Urothelium cell line (cell line): ENCODE measurements at regions not wholly inside any gene's neighbourhood (a gene's known extent, or its start where the extent isn't known, plus 50 kb on each side); places are given as distances from the start of the nearest gene placed in this dataset.
"Not testable (repeated sequence)": the region's sequence is repeated elsewhere in the genome, so short reads cannot be mapped to it uniquely, and the experiment has no call there.

Experiments used
- DNase-seq: peaks from one replicate; pipeline ENCODE4 v3.0.0; 2011; ENCODE audit warnings: low spot score, mixed read lengths
- FAIRE-seq: peaks from 2 replicates; lab custom pipeline; 2011; peaks lifted over from hg19 to GRCh38; lab: Jason Lieb, UNC

GRCh38 chr5:40453689-40454088 lies 226.0 kb upstream of the PTGER4 start:
- DNase-seq (no peak), FAIRE-seq (no peak)

- FAIRE-seq (no peak), DNase-seq (no peak)
These were observed 226.7 kb upstream of the PTGER4 start for GRCh38 chr5:40452874-40453624.

- FAIRE-seq (no peak), DNase-seq (no peak)
These were observed 232.3 kb upstream of the PTGER4 start for GRCh38 chr5:40447438-40447837.

DNA sequence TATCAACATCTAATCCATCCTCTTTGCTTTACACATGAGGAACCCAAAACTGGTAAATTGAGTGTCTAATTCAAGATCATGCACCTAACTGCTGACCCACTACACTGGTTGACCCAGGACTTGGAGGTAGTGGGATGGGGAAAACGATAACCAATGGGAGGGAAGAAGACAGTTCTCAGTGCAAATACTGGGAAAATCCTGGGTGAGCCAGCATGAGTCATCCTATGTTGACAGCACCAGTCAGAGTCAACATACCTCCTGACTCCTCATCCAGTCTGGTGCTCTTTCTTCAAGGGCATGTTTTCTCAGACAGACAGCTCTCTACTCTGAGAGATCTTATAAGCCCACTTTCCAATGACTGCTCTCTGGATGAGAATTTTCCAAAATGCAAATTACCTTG lies 232.8 kb upstream of the PTGER4 start:
- no peak for FAIRE-seq
- DNase-seq = peak; percentile 73

DNA sequence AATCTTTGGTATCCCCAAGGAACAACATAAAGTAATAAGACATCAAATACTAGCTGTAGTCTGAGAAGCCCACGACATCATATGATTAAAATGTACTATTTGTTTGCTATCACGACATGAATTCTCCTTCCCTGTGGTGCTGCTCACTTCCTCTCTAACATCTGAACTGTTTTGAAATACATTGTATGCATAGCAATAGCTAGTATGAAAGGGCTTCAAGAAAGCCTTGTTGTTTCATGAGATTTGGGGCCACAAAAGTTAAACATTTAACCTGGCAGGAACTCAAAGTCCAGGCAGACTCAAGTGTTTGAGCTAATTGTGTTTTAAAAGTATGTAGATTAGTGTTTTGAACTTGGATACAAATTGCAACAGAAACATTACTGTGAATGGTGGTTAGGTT lies 237.4 kb upstream of the PTGER4 start:
- FAIRE-seq = no peak
- no peak for DNase-seq

DNA sequence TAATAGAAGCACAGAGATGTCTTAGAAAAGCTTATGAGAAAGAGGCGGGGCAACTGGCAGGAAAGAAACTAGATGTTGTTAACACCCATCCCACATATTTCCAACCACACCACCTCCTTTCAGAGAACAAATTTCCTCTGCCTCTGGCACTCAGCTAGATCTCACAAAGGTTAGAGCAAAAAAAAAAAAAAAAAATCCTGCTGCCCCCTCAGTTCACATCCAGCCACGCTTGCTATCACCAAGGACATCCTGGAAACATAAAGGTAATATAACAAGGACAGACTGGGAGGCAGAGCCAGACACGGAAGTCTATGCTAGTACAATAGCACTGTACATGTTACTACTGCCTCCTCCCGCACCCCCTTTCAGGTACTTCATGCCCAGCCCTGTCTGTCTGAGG lies 238.0 kb upstream of the PTGER4 start:
- FAIRE-seq (no peak), DNase-seq (no peak)

- DNase-seq (no peak), FAIRE-seq (no peak)
These were observed 239.0 kb upstream of the PTGER4 start for GRCh38 chr5:40440746-40441145.

- not testable (repeated sequence) for DNase-seq, FAIRE-seq
These were observed 240.6 kb upstream of the PTGER4 start for GRCh38 chr5:40439103-40439502.

GRCh38 chr5:40438646-40439045 lies 241.1 kb upstream of the PTGER4 start:
- not testable (repeated sequence) for DNase-seq, FAIRE-seq

DNA sequence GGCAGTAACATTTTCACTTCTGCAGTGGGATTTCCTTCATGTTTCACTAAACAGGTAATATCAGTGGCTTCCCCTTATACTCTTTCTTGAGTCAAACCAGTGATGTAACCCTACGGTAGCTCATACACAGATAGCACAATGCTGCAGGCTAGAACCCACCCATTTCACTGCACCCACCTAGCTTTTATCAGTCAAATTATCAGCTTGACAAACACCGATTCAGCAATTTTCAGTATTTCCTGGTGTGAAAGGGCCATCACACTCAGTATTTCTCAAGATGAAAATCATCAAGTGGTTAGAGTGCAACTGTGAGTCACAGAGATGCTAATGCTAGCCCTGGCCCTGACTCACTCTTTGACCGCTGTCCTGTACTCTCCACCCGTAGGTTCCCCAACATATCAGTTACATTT lies 242.3 kb upstream of the PTGER4 start:
- DNase-seq = no peak
- FAIRE-seq = no peak

DNA sequence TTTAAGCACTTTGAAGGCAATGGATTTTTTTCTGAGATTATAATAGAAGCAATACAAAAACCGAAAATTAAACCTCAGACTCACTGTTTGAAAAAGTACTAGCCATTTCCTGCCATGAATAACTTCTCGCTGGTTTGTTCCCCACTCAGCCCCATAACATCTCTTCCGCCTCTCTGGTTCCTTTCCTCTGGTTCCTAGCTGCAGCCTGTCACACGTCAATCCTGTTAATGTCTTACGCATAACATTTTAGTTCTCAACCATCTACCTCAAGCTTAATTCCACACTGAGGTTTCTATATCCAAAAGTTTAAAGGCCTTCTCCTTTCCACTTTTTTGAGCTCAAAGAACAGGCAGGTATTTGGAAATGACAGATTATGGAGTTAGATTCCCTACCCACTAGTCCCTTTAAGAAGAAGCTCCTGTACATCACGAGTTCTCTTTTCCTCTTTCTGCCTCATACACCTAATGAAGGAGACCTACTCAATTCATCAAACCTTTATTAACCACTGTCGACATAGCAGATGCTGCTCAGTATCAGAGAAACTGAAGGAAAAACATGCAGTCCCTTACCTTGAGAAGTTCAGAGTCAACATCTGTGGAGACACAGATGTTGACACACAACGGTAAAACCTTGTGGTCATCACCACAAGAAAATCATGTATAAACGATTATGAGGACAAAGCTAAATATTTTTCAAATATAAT lies 243.0 kb upstream of the PTGER4 start:
- FAIRE-seq (no peak), DNase-seq (no peak)

GRCh38 chr5:40435706-40436105 lies 244.0 kb upstream of the PTGER4 start:
- not testable (repeated sequence) for DNase-seq, FAIRE-seq

- FAIRE-seq (no peak), DNase-seq (no peak)
These were observed 246.9 kb upstream of the PTGER4 start for GRCh38 chr5:40432836-40433235.

- no peak for FAIRE-seq
- DNase-seq = no peak
These were observed 248.0 kb upstream of the PTGER4 start for GRCh38 chr5:40431734-40432133.

GRCh38 chr5:40430101-40430710 lies 249.5 kb upstream of the PTGER4 start:
- FAIRE-seq (peak; percentile 44), DNase-seq (no peak)

- FAIRE-seq = no peak
- DNase-seq = no peak
These were observed 250.2 kb upstream of the PTGER4 start for GRCh38 chr5:40429258-40430100.

- DNase-seq = no peak
- FAIRE-seq = no peak
These were observed 250.9 kb upstream of the PTGER4 start for GRCh38 chr5:40428815-40429214.

- peak; percentile 40 for DNase-seq
These were observed 251.6 kb upstream of the PTGER4 start for GRCh38 chr5:40428126-40428525.

DNA sequence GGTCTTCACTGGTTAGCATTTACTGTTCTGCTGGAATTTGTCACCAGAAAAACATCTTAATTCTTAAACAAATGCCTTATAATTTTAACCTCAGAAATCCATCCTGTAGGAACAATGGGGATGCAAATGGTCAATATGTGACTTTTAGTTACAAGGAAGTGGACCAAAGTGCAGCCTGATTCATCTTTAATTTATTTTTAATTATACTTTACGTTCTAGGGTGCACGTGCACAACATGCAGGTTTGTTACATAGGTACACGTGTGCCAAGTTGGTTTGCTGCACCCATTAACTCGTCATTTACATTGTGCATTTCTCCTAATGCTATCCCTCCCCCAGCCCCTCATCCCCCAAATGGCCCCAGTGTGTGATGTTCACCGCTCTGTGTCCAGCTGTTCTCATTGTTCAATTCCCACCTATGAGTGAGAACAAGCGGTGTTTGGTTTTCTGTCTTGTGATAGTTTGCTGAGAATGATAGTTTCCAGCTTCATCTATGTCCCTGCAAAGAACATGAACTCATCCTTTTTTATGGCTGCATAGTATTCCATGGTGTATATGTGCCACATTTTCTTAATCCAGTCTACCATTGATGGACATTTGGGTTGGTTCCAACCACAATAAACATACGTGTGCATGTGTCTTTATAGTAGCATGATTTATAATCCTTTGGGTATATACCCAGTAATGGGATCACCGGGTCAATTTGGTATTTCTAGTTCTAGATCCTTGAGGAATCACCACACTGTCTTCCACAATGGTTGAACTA lies 262.5 kb upstream of the PTGER4 start:
- not testable (repeated sequence) for FAIRE-seq, DNase-seq

More at GRCh38 chr5:40428126-40428525, 251.6 kb upstream of the PTGER4 start:
- no peak for FAIRE-seq

DNA sequence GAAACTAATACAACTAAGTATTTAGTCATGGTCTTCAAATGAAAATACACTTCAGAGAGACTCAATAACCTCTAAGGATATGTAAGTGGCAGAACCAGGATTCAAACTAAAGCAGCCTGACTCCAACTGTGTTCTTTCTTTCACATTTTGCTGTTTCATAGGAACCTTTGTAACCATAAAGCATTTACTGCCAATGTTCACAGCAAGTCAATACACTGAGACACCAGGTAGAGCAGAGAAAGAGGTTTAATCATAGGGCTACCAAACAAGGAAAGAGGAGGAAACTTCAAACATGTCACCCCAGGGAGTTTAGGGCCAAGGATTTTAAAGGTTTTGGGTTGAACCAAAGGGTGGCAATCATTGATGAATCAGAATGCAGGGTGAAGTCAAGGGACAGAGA lies 263.1 kb upstream of the PTGER4 start:
- FAIRE-seq (no peak), DNase-seq (no peak)
